GM20431 (cell line): ENCODE measurements at regions not wholly inside any gene's neighbourhood (a gene's known extent, or its start where the extent isn't known, plus 50 kb on each side); places are given as distances from the start of the nearest gene placed in this dataset.

Experiments
- in situ Hi-C: fragments of 300-500 bp; cut with MseI, MboI; formaldehyde crosslinking; loops from one replicate; pipeline ENCODE4 v1.15.0; 2020; ENCODE audit warnings: low sequenced_read_pairs; ENCODE audit not compliant: unreplicated experiment

DNA sequence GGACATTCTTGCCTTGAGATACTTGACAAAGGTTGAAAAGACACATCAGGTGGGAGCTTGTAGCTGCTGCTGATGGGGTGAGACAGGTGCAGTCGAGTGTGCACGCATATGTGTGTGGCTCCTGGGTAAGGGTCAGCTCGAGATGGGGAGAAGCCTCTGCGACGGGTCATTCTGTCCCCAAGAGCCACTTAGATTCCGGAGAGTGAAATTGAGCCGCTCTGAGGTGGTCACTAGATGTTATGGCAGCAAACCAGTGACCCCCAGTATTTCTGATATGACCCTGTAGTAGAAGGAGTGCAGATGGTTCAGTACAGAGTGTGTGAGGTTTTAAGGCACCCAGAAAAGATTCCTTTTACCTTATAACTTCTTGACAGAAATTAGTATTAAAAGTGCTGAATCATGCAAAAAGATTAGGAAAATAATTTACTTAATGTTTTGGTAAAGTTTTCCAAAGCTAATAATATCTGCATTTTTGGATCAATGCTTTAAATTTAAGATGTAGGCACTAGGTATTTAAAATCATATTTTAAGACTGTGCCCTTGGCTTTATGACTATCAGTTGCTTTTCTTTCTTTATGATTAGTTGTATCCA is 241.9 kb upstream of the TOPAZ1 start:
- in situ Hi-C loops = no loop called here

DNA sequence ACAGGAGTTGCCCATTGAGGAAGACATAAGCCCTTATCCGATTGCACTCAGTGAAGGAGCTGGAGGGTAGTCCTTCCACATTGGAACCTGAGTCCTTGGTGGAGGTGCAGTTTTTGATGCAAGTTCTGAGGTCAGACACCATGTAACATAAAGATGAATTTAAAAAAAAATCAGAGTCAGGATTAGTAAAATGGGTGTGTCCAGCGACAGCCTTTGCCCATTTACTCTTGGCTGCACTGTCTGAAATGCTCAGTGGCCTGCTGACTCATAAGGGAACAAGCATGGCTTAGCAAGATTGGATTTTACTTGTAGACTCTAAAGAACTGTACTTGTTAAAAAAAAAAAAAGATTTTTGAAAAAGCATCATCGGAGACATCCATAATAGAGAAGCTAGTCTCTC is 241.1 kb upstream of the TOPAZ1 start:
- in situ Hi-C loops = no loop called here

DNA sequence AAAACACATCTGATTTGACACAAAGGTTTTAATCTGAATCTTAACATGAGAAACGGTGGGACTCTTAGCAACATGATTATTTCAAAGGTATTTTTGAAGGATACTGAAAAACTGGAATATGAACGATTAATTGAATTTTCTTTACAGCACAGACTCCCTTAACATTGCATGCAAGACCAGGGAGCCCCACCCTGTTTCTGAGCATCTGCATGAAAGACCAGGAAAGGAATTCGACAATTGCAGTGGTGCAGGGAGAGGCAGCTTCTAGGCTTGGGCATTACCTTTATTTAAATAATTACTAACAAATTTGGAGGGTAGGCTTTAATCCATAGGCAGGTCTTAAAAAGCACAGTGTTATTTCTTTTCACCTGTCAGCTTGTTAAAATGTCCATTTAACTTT is 240.6 kb upstream of the TOPAZ1 start:
- in situ Hi-C loops = no loop called here

DNA sequence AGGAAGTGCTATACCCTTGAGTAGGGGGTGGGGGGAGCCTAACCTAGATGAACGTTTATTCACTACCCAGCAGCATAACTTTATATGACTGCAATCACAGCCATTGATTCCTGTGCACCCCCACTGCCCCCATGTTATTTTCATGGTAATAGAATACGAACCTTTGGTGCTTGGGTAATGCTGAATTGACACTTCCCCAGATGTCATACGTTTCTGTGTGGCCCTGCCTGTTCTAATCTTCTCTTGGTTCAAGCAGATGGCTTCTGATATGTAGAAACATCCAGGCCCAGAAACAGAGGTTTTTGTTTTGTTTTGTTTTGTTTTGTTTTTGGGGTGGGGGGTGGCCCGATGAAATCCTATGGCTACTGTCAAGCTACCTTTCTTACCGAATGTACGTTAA is 237.9 kb upstream of the TOPAZ1 start:
- in situ Hi-C loops = no loop called here

DNA sequence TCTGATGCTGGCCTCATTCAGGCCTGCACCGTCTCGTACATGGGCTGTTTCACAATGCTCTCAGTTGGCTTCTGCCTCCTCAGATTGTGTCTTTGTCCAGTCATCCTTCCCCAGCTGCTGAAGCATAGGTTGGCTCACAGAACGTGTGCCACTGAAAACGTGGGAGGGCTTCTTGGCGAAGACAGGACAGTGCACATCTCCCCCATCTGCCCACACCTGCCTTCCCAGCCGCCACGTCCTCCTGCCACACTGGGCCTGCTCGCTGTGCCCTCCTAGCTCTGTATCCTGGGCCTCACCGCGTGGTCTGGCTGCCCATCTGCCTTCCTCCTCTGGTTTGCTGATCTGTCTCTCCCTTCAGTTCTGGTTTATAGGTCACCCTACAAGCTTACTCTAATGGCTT is 230.0 kb upstream of the TOPAZ1 start:
- in situ Hi-C loops = no loop called here

DNA sequence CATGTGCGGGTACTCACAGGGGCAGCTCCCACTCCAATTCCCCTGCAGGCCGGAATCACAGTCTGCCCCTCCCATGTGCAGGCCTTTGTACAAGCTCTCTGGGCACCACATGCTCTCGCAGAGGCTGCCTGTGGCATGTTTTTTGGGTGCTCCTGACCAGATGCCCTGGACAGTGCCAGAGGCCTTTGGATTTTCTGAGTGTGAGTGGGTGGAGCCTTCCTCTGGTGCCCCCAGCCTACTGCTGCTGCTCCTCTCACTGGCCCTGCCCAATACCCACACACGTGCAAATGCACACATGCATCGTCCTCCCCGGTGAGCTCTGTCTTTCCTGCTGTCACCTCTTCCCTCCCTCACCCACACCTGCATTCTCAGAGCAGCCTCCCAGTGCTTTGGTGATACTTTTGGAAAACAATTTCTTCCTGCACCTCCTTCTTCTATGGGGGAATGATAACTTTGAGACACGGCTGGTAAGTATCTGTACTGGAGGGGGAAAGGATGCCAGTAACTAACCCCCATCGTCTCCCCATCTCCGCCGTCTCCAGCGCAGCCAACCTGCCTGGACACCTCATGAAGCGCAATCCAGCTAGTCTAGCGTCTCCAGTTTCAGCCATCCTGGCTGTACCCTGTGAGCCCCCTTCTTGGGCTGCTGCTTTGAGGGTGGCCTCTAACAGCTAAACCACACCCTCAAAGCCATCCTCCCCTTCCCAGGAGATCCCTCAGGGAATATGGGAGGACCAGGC is 229.4 kb upstream of the TOPAZ1 start:
- in situ Hi-C loops = no loop called here

DNA sequence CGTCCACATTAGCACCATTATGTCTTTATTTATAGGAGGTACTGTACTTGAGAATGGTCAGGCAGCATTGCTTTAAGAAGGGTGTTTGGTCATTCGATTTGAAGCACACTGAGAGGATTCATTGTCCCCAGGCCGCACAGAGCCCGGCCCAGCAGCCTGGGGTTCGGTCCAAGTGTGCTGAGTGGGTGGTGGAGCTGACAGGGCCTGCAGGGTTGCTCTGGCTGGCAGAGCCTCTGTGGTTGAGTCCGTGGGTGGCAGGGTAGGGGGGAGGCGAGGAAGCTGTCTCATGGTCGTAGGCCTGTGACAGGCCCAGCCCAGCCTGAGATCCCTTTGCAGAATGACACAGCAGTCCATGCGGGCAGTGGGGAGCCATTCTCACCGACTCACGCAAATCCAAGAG is 227.7 kb upstream of the TOPAZ1 start:
- in situ Hi-C loops = no loop called here

DNA sequence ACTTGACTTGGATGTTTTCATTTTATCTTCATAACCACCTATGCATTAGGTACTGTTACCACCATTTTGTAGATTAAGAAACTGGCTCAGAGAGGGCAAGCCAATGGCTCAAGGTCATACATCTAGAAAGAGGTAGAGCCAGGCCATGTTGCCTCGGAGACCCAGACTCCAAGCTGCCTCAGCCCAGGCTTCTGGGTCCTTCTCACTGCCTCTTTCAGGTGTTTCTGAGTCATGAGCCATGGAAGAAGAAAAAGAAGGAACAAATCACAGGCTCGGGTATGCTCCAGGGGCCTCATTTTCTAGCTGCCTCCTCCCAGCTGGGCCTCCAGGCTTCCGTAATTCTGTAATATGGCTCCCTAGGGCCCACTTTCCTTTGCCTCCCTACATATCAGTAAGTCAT is 226.5 kb upstream of the TOPAZ1 start:
- in situ Hi-C loops = no loop called here

DNA sequence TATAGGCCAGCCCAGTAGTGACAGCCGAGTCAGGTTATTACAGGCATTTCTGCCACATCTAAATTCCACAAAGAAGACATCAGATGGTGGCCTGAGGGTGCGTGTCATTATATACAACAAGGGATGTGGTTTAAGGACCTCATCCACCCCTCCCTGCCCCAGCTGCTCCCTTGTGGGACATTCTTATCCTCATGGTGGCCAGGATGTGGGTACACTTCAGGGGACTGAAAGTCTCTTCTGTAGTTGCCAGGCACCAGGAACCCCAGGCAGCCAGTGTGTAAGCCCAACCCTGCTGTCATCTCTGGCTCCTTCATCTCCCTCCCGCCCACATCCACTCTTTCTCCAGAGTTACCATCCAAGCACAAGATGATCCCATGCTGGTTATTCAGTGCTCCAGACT is 224.9 kb upstream of the TOPAZ1 start:
- in situ Hi-C loops = no loop called here

DNA sequence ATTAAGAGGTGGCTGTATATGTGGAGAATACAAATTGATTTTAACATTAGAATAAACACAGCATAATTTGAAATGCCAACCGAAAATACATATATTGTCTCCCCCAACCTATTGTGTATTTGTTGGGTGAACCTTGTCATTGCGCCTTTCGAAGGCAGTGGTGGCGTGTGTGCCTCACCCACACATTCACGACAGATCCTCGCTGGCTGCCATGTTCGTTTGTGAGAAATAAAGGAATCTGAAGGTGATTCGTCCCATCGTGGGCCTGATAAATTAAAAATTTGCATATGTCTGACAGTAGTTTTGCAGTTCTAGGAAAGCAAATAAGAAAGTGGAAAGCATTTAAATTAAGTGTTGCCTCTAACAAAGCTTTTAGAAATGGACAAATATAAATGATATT is 222.8 kb upstream of the TOPAZ1 start:
- in situ Hi-C loops = no loop called here

DNA sequence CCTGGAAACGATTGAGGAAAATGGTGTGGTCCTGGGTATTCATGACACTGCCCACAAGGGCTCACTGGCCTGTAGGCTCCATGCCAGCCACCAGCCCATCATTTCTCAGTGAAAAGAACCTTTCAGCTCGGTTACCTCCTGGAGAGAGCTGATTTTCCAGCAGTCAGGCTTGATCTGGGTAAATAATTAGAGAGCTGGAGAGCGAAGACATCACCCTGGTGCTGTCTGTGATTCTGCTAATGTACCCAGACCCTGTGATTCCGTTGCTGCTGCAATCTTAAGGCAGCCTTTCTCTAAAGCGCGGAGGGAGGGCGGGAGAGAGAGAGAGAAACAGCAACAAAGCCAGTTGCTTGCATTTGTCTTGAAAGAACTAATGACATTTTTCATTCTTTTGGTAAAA is 221.9 kb upstream of the TOPAZ1 start:
- in situ Hi-C loops = no loop called here

DNA sequence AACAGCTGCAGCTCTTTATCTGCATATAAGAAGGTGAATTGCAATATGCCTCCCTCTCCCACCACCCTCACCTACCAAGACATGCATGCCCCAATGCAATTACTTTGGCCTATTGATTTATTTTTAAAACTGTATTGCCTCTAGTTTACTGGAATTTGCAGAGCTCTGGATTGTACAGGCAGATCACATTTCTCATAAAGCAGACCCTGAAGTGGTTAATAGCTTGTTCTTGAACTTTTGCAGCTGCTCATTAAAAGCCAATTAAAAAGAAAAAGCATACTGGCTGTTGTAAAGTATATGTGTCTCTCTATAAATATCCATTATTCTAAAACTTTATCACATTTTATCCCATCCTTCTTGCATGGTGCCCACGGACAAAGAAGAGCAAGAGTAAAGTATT is 221.5 kb upstream of the TOPAZ1 start:
- in situ Hi-C loops = no loop called here

DNA sequence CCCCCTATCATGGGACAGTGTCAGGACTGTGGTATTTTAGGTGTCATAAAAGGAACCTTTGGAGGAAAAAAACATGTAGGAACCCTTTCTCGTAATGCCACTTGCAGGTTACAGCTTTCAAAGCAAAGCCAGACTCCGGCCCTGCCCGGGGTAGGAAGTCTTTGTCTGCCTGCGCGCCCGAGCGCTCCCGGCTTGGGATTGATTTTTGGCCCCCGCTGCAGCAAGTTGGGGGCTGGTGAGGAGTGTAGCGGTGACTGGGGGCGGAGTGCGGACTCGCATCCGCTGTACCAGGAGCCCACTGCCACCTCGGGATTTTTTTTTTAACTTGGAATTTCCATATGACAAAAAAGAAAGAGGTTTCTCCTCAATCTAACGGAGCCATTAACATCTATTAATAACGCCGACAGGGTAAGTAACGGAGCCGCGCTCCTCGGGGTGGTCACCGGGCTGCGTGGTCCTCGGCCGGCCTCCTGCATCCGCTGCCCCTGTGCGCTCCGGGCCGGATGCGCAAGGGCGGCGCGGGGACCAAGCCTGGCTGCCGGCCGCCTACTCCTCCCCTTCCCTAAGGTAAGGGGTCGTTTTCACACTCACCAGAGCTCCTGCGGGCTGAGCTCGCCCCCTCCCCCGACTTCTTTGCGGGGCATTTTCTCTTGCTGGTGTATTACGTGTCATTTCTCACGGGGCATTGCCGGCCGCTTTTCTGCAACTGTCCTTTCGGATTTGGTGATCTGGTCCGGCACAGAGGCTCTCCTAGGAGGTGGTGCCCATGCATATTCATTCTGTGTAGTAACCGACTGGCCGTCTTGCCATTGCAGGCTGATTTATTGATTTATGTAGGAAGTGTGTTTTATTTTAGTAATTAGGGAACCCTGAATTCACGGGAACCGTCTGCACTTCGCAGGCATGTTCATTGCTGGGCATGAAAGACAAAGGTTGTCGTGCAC is 219.8 kb upstream of the TOPAZ1 start:
- in situ Hi-C loops = no loop called here

DNA sequence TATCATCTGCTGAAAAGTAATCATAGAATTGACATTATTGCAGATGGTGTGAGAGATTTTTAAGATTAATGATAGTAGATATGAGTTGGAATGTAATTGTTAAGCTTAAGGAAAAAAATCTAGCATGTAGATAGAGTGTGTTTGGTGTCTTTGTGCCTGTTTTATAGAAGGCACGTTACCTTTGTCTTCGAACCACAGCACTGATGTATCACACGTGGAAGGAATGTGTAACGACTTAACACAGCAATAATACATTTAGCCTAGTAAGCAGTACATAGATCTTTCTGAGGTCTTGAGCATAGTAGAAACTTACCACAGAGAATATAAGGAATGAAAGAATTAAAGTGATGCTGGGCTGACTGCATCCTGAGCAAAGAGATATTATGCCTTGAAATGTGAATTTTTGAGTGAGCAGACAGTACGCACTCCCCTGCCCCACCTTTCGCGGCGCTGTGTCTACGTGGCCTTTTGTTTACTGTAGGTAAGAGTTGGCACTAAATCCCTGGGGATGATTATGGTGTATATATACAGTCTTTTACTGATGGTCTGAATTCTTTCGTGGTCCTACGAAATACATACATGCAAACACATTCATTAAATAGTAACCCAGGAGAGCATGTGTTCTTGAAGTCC is 217.6 kb upstream of the TOPAZ1 start:
- in situ Hi-C loops = no loop called here

DNA sequence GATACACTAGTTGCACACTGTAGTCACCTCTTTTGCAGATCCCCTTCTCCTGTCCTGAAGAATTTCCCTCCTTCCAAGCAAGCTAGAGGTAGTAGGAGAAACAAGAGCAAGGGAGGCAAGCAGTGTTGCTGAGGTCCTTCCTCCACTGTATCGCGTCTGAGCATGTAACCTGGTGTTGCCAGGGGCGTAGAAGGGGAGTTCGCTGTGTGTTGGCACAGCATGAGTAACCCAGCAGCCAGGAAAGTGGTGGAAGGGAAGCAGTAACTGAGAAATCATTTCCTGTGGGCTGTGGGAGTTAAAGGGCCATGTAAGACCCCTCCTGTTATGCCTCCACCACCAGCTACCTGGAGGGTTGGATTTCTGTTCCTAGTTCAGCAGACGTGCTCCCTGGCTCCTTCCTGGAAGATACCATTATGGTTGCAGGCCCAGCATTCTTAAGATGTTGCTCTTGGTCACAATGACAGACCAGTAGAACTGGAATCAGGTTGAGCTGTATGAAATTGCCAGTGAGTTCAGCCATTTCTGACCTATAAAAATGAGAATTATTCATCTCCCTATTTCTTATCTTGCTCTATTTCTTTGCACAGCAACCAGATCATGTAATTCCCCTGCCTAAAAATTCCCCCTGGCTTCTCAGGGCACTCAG is 215.3 kb upstream of the TOPAZ1 start:
- in situ Hi-C loops = no loop called here

DNA sequence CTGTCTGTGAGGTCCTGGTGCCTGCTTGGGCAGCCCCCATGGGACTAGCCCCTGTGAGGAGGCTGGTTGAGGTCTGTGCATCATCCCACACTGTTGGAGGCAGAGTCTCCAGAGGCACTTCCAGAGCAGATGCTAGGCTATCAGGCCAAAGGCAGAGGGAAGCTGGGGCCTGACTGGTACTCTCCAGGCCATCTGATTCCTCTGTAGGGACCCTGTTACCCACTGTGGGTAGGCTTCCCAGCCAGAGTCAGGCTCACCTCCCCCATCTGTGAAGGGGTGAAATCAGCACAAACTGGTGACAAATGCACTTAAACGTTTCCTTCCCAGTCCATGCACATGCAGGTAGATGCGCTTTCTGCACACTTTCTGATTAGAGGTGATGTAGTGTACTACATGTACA is 212.6 kb upstream of the TOPAZ1 start:
- in situ Hi-C loops = no loop called here

DNA sequence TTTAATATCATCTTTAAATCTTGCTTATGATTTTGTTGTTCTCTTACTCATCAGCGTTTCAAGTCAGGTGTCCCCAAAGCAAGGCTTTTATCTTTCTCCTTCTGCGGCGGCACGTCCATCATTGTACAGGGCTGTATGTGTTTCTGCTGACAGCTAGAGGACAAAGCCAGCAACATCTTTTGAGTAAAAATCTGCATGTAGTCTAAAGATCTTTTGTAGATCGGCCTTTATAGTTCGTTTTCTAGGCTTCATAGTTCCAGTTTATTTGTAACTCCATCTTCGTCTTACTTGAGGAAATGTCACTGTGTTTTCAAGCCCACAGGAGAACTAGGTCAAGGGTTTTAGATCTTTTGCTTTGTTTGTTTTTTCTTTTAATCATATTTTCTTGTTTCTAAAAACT is 211.4 kb upstream of the TOPAZ1 start:
- in situ Hi-C loops = no loop called here

DNA sequence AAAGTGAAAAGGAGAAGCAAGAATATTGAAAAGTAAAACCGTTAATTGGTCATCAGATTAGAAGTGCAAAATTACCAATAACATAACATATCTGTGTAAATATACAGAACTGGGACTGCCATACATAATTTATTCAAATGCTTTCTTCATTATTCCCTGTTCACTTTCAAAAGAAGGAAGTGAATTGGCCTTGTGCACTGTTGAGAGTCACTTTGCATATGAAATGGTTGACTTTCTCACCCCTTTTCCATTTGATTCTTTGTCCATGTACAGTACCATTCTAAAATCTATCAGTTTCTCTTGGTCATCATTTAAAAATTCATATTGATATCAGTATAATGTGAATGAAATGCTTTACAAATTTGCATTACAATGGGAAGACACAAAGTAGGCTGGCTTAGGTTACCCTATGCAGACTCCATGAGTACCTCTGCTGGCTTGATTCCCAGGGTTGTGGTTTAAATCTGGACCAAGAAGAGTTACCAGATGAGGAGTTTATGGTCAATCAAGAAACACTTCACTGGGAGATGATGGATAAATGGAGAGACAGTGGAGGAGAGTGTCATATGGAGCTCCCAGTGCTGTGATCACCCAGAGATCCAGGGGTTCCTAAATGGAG is 210.9 kb upstream of the TOPAZ1 start:
- in situ Hi-C loops = no loop called here

DNA sequence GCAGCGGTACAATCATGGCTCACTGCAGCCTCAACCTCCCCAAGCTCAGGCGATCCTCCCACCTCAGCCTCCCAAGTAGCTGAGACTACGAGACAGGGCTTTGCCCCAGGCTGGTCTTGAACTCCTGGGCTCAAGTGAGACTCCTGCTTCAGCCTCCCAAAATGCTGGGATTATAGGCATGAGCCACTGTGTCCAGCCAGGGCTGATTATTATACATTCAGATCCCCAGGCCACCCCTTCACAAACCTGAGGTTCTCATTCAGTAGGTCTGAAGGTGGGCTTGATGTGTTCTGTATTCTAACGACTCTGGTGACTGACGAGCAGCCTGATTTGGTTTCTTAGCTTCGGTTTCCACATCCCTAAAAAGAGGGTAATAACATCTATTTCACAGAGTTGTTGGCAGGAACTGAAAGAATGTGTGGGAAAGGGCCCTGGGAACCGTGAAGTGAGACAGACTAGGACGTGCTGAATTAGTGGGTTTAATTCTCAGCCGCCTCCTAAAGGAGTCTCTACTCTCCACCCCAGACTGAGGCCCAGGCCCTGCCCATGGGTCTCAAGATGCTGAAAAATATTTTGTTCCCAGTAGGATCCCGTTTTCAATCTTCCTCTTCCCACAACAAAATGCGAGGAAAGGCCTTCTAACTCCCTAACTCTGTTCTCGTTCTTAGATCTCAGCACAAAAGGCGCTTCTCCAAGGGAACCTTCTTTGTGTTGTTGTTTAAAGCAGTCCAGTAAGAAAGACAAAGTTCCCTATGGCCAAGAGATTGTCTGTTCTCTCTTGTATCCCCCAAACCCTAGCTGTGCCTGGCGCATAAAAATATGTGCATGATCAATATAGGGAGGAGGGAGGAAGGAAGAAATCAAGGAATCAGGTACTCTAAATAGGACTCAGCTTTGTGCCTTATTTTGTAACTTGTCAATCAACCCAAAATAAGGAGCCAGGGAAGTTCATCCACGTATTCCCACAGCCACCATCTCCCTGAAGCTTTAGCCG is 210.0 kb upstream of the TOPAZ1 start:
- in situ Hi-C loops = no loop called here
